T47D (cell line): ENCODE measurements at regions not wholly inside any gene's neighbourhood (a gene's known extent, or its start where the extent isn't known, plus 50 kb on each side); places are given as distances from the start of the nearest gene placed in this dataset.
A peak's percentile ranks its signal among the peaks of the same experiment; 100 is the strongest.
"Not testable (repeated sequence)": the region's sequence is repeated elsewhere in the genome, so short reads cannot be mapped to it uniquely, and the experiment has no call there.

ENCODE experiments used
- DNase-seq, 2 experiments: peaks; one replicate each; pipeline versions ENCODE4 v3.0.0 to v3.0.0-alpha.2; 2011 to 2012; ENCODE audit warnings: low read depth in 1 of 2, low spot score in 1 of 2
- JUND ChIP-seq: IDR thresholded peaks from 2 replicates; pipeline ENCODE4 v1.6.1; 2012; ENCODE audit warnings: low read depth
- in situ Hi-C: cut with HindIII; loops from 2 replicates; pipeline ENCODE4 v1.10.0; 2016; ENCODE audit warnings: low sequenced_read_pairs, low pct_unique_long_range_greater_than_20kb

- in situ Hi-C loops = no loop called here
- no peak for DNase-seq
- TF ChIP-seq JUND = no peak
Measured at GRCh38 chr14:56449670-56450213, 129.9 kb upstream of the TMEM260 start.

- no peak for DNase-seq
- TF ChIP-seq JUND = no peak
- in situ Hi-C loops = no loop called here
Measured at GRCh38 chr14:56452940-56453339, 126.7 kb upstream of the TMEM260 start.

GRCh38 chr14:56454680-56455079 lies 124.9 kb upstream of the TMEM260 start:
- in situ Hi-C loops, DNase-seq: not testable (repeated sequence)

GRCh38 chr14:56460469-56460868 lies 119.1 kb upstream of the TMEM260 start:
- DNase-seq = no peak
- in situ Hi-C loops = no loop called here
- TF ChIP-seq JUND = no peak

- no peak for TF ChIP-seq JUND
- in situ Hi-C loops = no loop called here
- no peak for DNase-seq
Measured at GRCh38 chr14:56461276-56462275, 118.0 kb upstream of the TMEM260 start.

- no peak for TF ChIP-seq JUND
- no peak for DNase-seq
- in situ Hi-C loops = no loop called here
Measured at GRCh38 chr14:56463271-56463890, 116.2 kb upstream of the TMEM260 start.

- DNase-seq = no peak
- TF ChIP-seq JUND = no peak
Measured at GRCh38 chr14:56471056-56471455, 108.5 kb upstream of the TMEM260 start.

GRCh38 chr14:56474419-56475022 lies 105.1 kb upstream of the TMEM260 start:
- no peak for TF ChIP-seq JUND
- DNase-seq = peak; percentile 39 to 69
- in situ Hi-C loops = no loop called here

More at GRCh38 chr14:56471056-56471455, 108.5 kb upstream of the TMEM260 start:
- in situ Hi-C loops = no loop called here

GRCh38 chr14:56482310-56482911 lies 97.2 kb upstream of the TMEM260 start:
- DNase-seq = peak in 1 of 2 experiments; percentile 37
- TF ChIP-seq JUND = no peak
- in situ Hi-C loops = no loop called here

- TF ChIP-seq JUND = no peak
- in situ Hi-C loops = no loop called here
- DNase-seq = peak in 1 of 2 experiments; percentile 39
Measured at GRCh38 chr14:56487090-56487667, 92.4 kb upstream of the TMEM260 start.

- no peak for TF ChIP-seq JUND
- DNase-seq = no peak
- in situ Hi-C loops = no loop called here
Measured at GRCh38 chr14:56487761-56488160, 91.8 kb upstream of the TMEM260 start.

- TF ChIP-seq JUND = no peak
- in situ Hi-C loops = no loop called here
- no peak for DNase-seq
Measured at GRCh38 chr14:56488306-56488705, 91.3 kb upstream of the TMEM260 start.
